ENCODE measurements at regions not wholly inside any gene's neighbourhood (a gene's known extent, or its start where the extent isn't known, plus 50 kb on each side); places are given as distances from the start of the nearest gene placed in this dataset.
A peak's percentile ranks its signal among the peaks of the same experiment; 100 is the strongest.

GRCh38 chr20:50421356-50422340 lies 88.5 kb upstream of the PTPN1 start:
- Histone ChIP-seq H3K9me3 (no peaks in the 10 kb centered on the region), H3K36me3 (no peaks in the 10 kb centered on the region), H3K27ac (peak overlapping the region; percentile 15 to 96 (median 78)), H3K4me3 (no peak overlapping the region), H3K27me3 (no peaks in the 10 kb centered on the region), H3K4me1 (peaks cover 3 to 47% (median 22%) of the 10 kb centered on the region in 3 donors)
- no peak for TF ChIP-seq EP300 (IDR thresholded peaks at IDR 0.05)
- TF ChIP-seq POLR2AphosphoS5 (IDR thresholded peaks at IDR 0.05), result no peak
- 88 to 94% methylated on average over 5 to 6 of the region's 6 CpGs for WGBS, 2 donors (ENCODE audit: low coverage in 1 of 2)
- ATAC-seq, result no peak

- no peak for TF ChIP-seq POLR2A (IDR thresholded peaks at IDR 0.05)
- no peak for TF ChIP-seq POLR2AphosphoS5 (IDR thresholded peaks at IDR 0.05)
- no peak for TF ChIP-seq CTCF (IDR thresholded peaks at IDR 0.05)
- TF ChIP-seq EP300 (IDR thresholded peaks at IDR 0.05), result no peak
- H3K4me3 ChIP-seq, result no peak overlapping the region
- no peaks in the 10 kb centered on the region for H3K9me3 ChIP-seq
- 77 to 92% methylated on average over 5 to 6 of the region's 6 CpGs for WGBS, 2 donors (ENCODE audit: low coverage in 1 of 2)
- no peak for ATAC-seq
- no peaks in the 10 kb centered on the region for H3K36me3 ChIP-seq
- H3K4me1 ChIP-seq, result peaks cover 0 to 47% (median 17%) of the 10 kb centered on the region in 3 donors
- H3K27ac ChIP-seq, result peak overlapping the region in 3 of 4 donors; percentile 70 to 96 (median 75)
- H3K27me3 ChIP-seq, result no peaks in the 10 kb centered on the region
Observed at GRCh38 chr20:50423758-50424157, 86.4 kb upstream of the PTPN1 start.

GRCh38 chr20:50425076-50425475 lies 85.1 kb upstream of the PTPN1 start:
- TF ChIP-seq CTCF (IDR thresholded peaks at IDR 0.05) (no peak), EP300 (IDR thresholded peaks at IDR 0.05) (no peak), POLR2A (IDR thresholded peaks at IDR 0.05) (no peak), POLR2AphosphoS5 (IDR thresholded peaks at IDR 0.05) (no peak)
- Histone ChIP-seq H3K4me3 (no peak overlapping the region), H3K4me1 (peaks cover 0 to 41% (median 17%) of the 10 kb centered on the region in 3 donors), H3K36me3 (no peaks in the 10 kb centered on the region), H3K27me3 (no peaks in the 10 kb centered on the region), H3K9me3 (no peaks in the 10 kb centered on the region), H3K27ac (no peak overlapping the region)
- 50 to 60% methylated on average over 1 of the region's 3 CpGs for WGBS, 2 donors (ENCODE audit: low coverage in 1 of 2)
- no peak for ATAC-seq

- Histone ChIP-seq H3K27ac (peak overlapping the region in 1 of 4 donors; percentile 56), H3K4me3 (no peak overlapping the region), H3K9me3 (no peaks in the 10 kb centered on the region), H3K36me3 (no peaks in the 10 kb centered on the region), H3K4me1 (peaks cover 0 to 38% (median 17%) of the 10 kb centered on the region in 3 donors), H3K27me3 (no peaks in the 10 kb centered on the region)
- no peak for ATAC-seq
- TF ChIP-seq POLR2A (IDR thresholded peaks at IDR 0.05) (no peak), POLR2AphosphoS5 (IDR thresholded peaks at IDR 0.05) (no peak), EP300 (IDR thresholded peaks at IDR 0.05) (no peak), CTCF (IDR thresholded peaks at IDR 0.05) (no peak)
- 71 to 85% methylated on average over 1 to 6 of the region's 6 CpGs for WGBS, 2 donors (ENCODE audit: low coverage in 1 of 2)
Observed at GRCh38 chr20:50426866-50427718, 83.1 kb upstream of the PTPN1 start.

- Histone ChIP-seq H3K36me3 (no peaks in the 10 kb centered on the region), H3K9me3 (no peaks in the 10 kb centered on the region), H3K27ac (peak overlapping the region in 1 of 4 donors; percentile 56), H3K4me1 (peaks cover 0 to 32% (median 13%) of the 10 kb centered on the region in 3 donors), H3K4me3 (no peak overlapping the region), H3K27me3 (no peaks in the 10 kb centered on the region)
- no peak for ATAC-seq
- TF ChIP-seq POLR2AphosphoS5 (IDR thresholded peaks at IDR 0.05), result no peak
- no peak for TF ChIP-seq EP300 (IDR thresholded peaks at IDR 0.05)
- TF ChIP-seq CTCF (IDR thresholded peaks at IDR 0.05), result no peak
- no peak for TF ChIP-seq POLR2A (IDR thresholded peaks at IDR 0.05)
- 11 to 21% methylated on average over 3 to 4 of the region's 5 CpGs for WGBS, 2 donors (ENCODE audit: low coverage in 1 of 2)
Observed at GRCh38 chr20:50427719-50428083, 82.5 kb upstream of the PTPN1 start.

Data from gastroesophageal sphincter (tissue), 4 donors.